ENCODE measurements at regions not wholly inside any gene's neighbourhood (a gene's known extent, or its start where the extent isn't known, plus 50 kb on each side); places are given as distances from the start of the nearest gene placed in this dataset.

- H3K79me2 ChIP-seq (ENCODE audit: control insufficient read depth in 1 of 2, insufficient read depth in 2 of 2, low read length in 2 of 2): no peaks in the 10 kb centered on the region
- no peak overlapping the region for H2BK15ac ChIP-seq (ENCODE audit: low read length)
- peaks cover 3% of the 10 kb centered on the region; the same call in 1 of the 2 replicates for H3K23me2 ChIP-seq (ENCODE audit: low read depth, low read length)
- H2AFZ ChIP-seq (ENCODE audit: low read length): no peak overlapping the region
- no peak overlapping the region for H4K5ac ChIP-seq (ENCODE audit: insufficient read length, low read depth, low read length)
- no peak overlapping the region for H3K27ac ChIP-seq (ENCODE audit: low read depth, low read length)
- no peak overlapping the region for H3K4me3 ChIP-seq (ENCODE audit: extremely low read depth in 1 of 4, insufficient read depth in 2 of 4, low read depth in 3 of 4, low read length in 4 of 4)
- H3K9me3 ChIP-seq (ENCODE audit: insufficient read depth in 2 of 2, low read depth in 1 of 2, low read length in 1 of 2): no peaks in the 10 kb centered on the region
- FAIRE-seq: no peak
- H3K27me3 ChIP-seq (replicated peaks in 1 of 4; ENCODE audit: control insufficient read depth in 3 of 4, extremely low read depth in 1 of 4, insufficient read depth in 3 of 4, low read length in 3 of 4): no peaks in the 10 kb centered on the region
- no peak overlapping the region for H2AK5ac ChIP-seq (ENCODE audit: low read depth, low read length)
- H2BK120ac ChIP-seq (replicated peaks; ENCODE audit: low read depth, low read length): no peak overlapping the region
- H4K20me1 ChIP-seq (replicated peaks in 1 of 2; ENCODE audit: control insufficient read depth in 1 of 2, insufficient read depth in 2 of 2, low read length in 2 of 2): no peaks in the 10 kb centered on the region
- ChIA-PET POLR2A (ENCODE audit: partially characterized antibody) (no interaction called here), CTCF (ENCODE audit: partially characterized antibody) (interaction anchor here (1.0 to 2.0 kb wide), 2 partner anchors 42 to 137 kb away, joined by 3 to 6 read pairs; no protein-coding TSS in a partner anchor)
- no peak overlapping the region for H2BK12ac ChIP-seq (ENCODE audit: low read depth, low read length)
- no peak overlapping the region for H3K23ac ChIP-seq (ENCODE audit: insufficient read length)
- no peak overlapping the region for H3K18ac ChIP-seq (ENCODE audit: extremely low read depth, low read length)
- H3K4me1 ChIP-seq (replicated peaks in 1 of 4; ENCODE audit: control insufficient read depth in 3 of 4, insufficient read depth in 4 of 4, low read length in 3 of 4): no peaks in the 10 kb centered on the region; a peak in 1 of 7 replicates
- H3K36me3 ChIP-seq (ENCODE audit: control insufficient read depth in 2 of 4, insufficient read depth in 4 of 4, low read length in 3 of 4): no peaks in the 10 kb centered on the region
- H2BK5ac ChIP-seq (ENCODE audit: low read depth, low read length): no peak overlapping the region
- 89% methylated on average over 8 of the region's 8 CpGs; no CpG with 5 or more reads in 1 of the 2 experiments for WGBS, 2 experiments (ENCODE audit: extremely low coverage in 1 of 2, insufficient coverage in 1 of 2, insufficient read length in 1 of 2, insufficient replicate concordance in 2 of 2, low coverage in 1 of 2, low lambda C conversion rate in 2 of 2, missing lambda C conversion rate in 1 of 2)
- H2BK20ac ChIP-seq (ENCODE audit: low read length): no peak overlapping the region
- no peaks in the 10 kb centered on the region for H3K79me1 ChIP-seq (ENCODE audit: low read depth, low read length)
- H3K4me2 ChIP-seq (ENCODE audit: insufficient read depth in 1 of 2, low read depth in 2 of 2, low read length in 2 of 2): no peak overlapping the region
- H3K56ac ChIP-seq (replicated peaks; ENCODE audit: insufficient read length, low read depth, low read length): no peak overlapping the region
- TF ChIP-seq RNF2 (IDR thresholded peaks at IDR 0.05; ENCODE audit: borderline replicate concordance, low read depth, low read length, missing control alignments, poor library complexity, severe bottlenecking): no peak
- TF ChIP-seq CEBPB (IDR thresholded peaks at IDR 0.05; ENCODE audit: low read depth, low read length): no peak
- TF ChIP-seq CTBP2 (IDR thresholded peaks at IDR 0.05; ENCODE audit: borderline replicate concordance, insufficient read depth, insufficient read length, low read length): no peak
- no peak for TF ChIP-seq YY1 (IDR thresholded peaks at IDR 0.05; ENCODE audit: low read depth, low read length)
- no peak for TF ChIP-seq CBX8 (IDR thresholded peaks at IDR 0.05; ENCODE audit: borderline replicate concordance, low read depth, low read length)
- TF ChIP-seq TAF1 (IDR thresholded peaks at IDR 0.05; ENCODE audit: low read depth, low read length): no peak
- TF ChIP-seq, protein P1, sequence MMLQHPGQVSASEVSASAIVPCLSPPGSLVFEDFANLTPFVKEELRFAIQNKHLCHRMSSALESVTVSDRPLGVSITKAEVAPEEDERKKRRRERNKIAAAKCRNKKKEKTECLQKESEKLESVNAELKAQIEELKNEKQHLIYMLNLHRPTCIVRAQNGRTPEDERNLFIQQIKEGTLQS (IDR thresholded peaks at IDR 0.05; ENCODE audit: insufficient read depth, low read depth, low read length): no peak
- H3K9ac ChIP-seq (replicated peaks in 1 of 4; ENCODE audit: extremely low read depth in 1 of 4, low read depth in 3 of 4, low read length in 3 of 4): no peak overlapping the region
- no peak overlapping the region for H3K4ac ChIP-seq (replicated peaks; ENCODE audit: insufficient read length, low read depth, low read length)
- no peak for DNase-seq (ENCODE audit: low read depth in 1 of 2, low spot score in 2 of 2)
- H4K8ac ChIP-seq (ENCODE audit: extremely low read depth, insufficient read depth, low read length): no peak overlapping the region
- no peak overlapping the region for H3K14ac ChIP-seq (ENCODE audit: insufficient read length)
- H4K91ac ChIP-seq (replicated peaks; ENCODE audit: insufficient read length, low read length): no peak overlapping the region
Measured at GRCh38 chr11:19605520-19606371, 106.9 kb upstream of the NAV2 start.
